ENCODE measurements at regions not wholly inside any gene's neighbourhood (a gene's known extent, or its start where the extent isn't known, plus 50 kb on each side); places are given as distances from the start of the nearest gene placed in this dataset.

- DNase-seq (ENCODE audit: low spot score) = no peak
- intact Hi-C loops (cut with micrococcal nuclease) = no loop called here
- H3K4me1 Mint-ChIP-seq (ENCODE audit: low read depth) = no peaks in the 10 kb centered on the region
- H3K36me3 Mint-ChIP-seq (ENCODE audit: low read depth) = no peaks in the 10 kb centered on the region
- H3K27ac Mint-ChIP-seq = no peak overlapping the region
- H3K4me3 Mint-ChIP-seq = no peak overlapping the region
- peaks cover 2% of the 10 kb centered on the region for H3K27me3 Mint-ChIP-seq (ENCODE audit: insufficient read depth)
- H3K9me3 Mint-ChIP-seq = no peaks in the 10 kb centered on the region
These were observed 162.3 kb upstream of the ARHGAP20 start for GRCh38 chr11:110874437-110875030.

GRCh38 chr11:110873975-110874374, 161.7 kb upstream of the ARHGAP20 start:
- DNase-seq (ENCODE audit: low spot score) = no peak
- Mint-ChIP-seq H3K4me1 (ENCODE audit: low read depth) (no peaks in the 10 kb centered on the region), H3K27me3 (ENCODE audit: insufficient read depth) (peaks cover 2% of the 10 kb centered on the region), H3K4me3 (no peak overlapping the region), H3K27ac (no peak overlapping the region), H3K36me3 (ENCODE audit: low read depth) (no peaks in the 10 kb centered on the region), H3K9me3 (no peaks in the 10 kb centered on the region)
- intact Hi-C loops (cut with micrococcal nuclease) = no loop called here

GRCh38 chr11:110870816-110871522, 158.7 kb upstream of the ARHGAP20 start:
- no peak for DNase-seq (ENCODE audit: low spot score)
- no peaks in the 10 kb centered on the region for H3K9me3 Mint-ChIP-seq
- intact Hi-C loops (cut with micrococcal nuclease) = no loop called here
- no peak overlapping the region for H3K27ac Mint-ChIP-seq
- H3K36me3 Mint-ChIP-seq (ENCODE audit: low read depth) = no peaks in the 10 kb centered on the region
- no peaks in the 10 kb centered on the region for H3K4me1 Mint-ChIP-seq (ENCODE audit: low read depth)
- H3K27me3 Mint-ChIP-seq (ENCODE audit: insufficient read depth) = peaks cover 2% of the 10 kb centered on the region
- H3K4me3 Mint-ChIP-seq = no peak overlapping the region

- H3K4me1 Mint-ChIP-seq (ENCODE audit: low read depth) = no peaks in the 10 kb centered on the region
- intact Hi-C loops (cut with micrococcal nuclease) = no loop called here
- H3K9me3 Mint-ChIP-seq = no peaks in the 10 kb centered on the region
- DNase-seq (ENCODE audit: low spot score) = no peak
- no peak overlapping the region for H3K27ac Mint-ChIP-seq
- no peaks in the 10 kb centered on the region for H3K36me3 Mint-ChIP-seq (ENCODE audit: low read depth)
- no peak overlapping the region for H3K4me3 Mint-ChIP-seq
- H3K27me3 Mint-ChIP-seq (ENCODE audit: insufficient read depth) = peaks cover 2% of the 10 kb centered on the region
These were observed 155.7 kb upstream of the ARHGAP20 start for GRCh38 chr11:110867951-110868350.

- H3K27ac Mint-ChIP-seq = no peak overlapping the region
- no peak for DNase-seq (ENCODE audit: low spot score)
- H3K27me3 Mint-ChIP-seq (ENCODE audit: insufficient read depth) = no peaks in the 10 kb centered on the region
- no peaks in the 10 kb centered on the region for H3K9me3 Mint-ChIP-seq
- H3K36me3 Mint-ChIP-seq (ENCODE audit: low read depth) = no peaks in the 10 kb centered on the region
- H3K4me1 Mint-ChIP-seq (ENCODE audit: low read depth) = no peaks in the 10 kb centered on the region
- H3K4me3 Mint-ChIP-seq = no peak overlapping the region
- intact Hi-C loops (cut with micrococcal nuclease) = no loop called here
These were observed 153.8 kb upstream of the ARHGAP20 start for GRCh38 chr11:110866081-110866480.

GRCh38 chr11:110862407-110862806, 150.2 kb upstream of the ARHGAP20 start:
- H3K4me1 Mint-ChIP-seq (ENCODE audit: low read depth) = no peaks in the 10 kb centered on the region
- H3K27ac Mint-ChIP-seq = no peak overlapping the region
- no peaks in the 10 kb centered on the region for H3K27me3 Mint-ChIP-seq (ENCODE audit: insufficient read depth)

GRCh38 chr11:110860461-110860860, 148.2 kb upstream of the ARHGAP20 start:
- no peaks in the 10 kb centered on the region for H3K9me3 Mint-ChIP-seq

More at GRCh38 chr11:110862407-110862806, 150.2 kb upstream of the ARHGAP20 start:
- DNase-seq (ENCODE audit: low spot score) = no peak
- Mint-ChIP-seq H3K9me3 (no peaks in the 10 kb centered on the region), H3K4me3 (no peak overlapping the region), H3K36me3 (ENCODE audit: low read depth) (no peaks in the 10 kb centered on the region)
- intact Hi-C loops (cut with micrococcal nuclease) = no loop called here

GRCh38 chr11:110859998-110860397, 147.8 kb upstream of the ARHGAP20 start:
- Mint-ChIP-seq H3K9me3 (no peaks in the 10 kb centered on the region), H3K27ac (no peak overlapping the region), H3K27me3 (ENCODE audit: insufficient read depth) (no peaks in the 10 kb centered on the region), H3K4me3 (no peak overlapping the region), H3K36me3 (ENCODE audit: low read depth) (no peaks in the 10 kb centered on the region), H3K4me1 (ENCODE audit: low read depth) (no peaks in the 10 kb centered on the region)
- intact Hi-C loops (cut with micrococcal nuclease) = no loop called here
- no peak for DNase-seq (ENCODE audit: low spot score)

More at GRCh38 chr11:110860461-110860860, 148.2 kb upstream of the ARHGAP20 start:
- Mint-ChIP-seq H3K4me1 (ENCODE audit: low read depth) (no peaks in the 10 kb centered on the region), H3K36me3 (ENCODE audit: low read depth) (no peaks in the 10 kb centered on the region), H3K27me3 (ENCODE audit: insufficient read depth) (no peaks in the 10 kb centered on the region), H3K4me3 (no peak overlapping the region), H3K27ac (no peak overlapping the region)
- intact Hi-C loops (cut with micrococcal nuclease) = no loop called here
- DNase-seq (ENCODE audit: low spot score) = no peak

GRCh38 chr11:110859240-110859840, 147.1 kb upstream of the ARHGAP20 start:
- Mint-ChIP-seq H3K4me3 (no peak overlapping the region), H3K27ac (no peak overlapping the region), H3K9me3 (no peaks in the 10 kb centered on the region), H3K4me1 (ENCODE audit: low read depth) (no peaks in the 10 kb centered on the region), H3K27me3 (ENCODE audit: insufficient read depth) (no peaks in the 10 kb centered on the region), H3K36me3 (ENCODE audit: low read depth) (no peaks in the 10 kb centered on the region)
- intact Hi-C loops (cut with micrococcal nuclease) = no loop called here
- DNase-seq (ENCODE audit: low spot score) = no peak

GRCh38 chr11:110858547-110858921, 146.3 kb upstream of the ARHGAP20 start:
- Mint-ChIP-seq H3K4me3 (no peak overlapping the region), H3K27ac (no peak overlapping the region), H3K36me3 (ENCODE audit: low read depth) (no peaks in the 10 kb centered on the region), H3K9me3 (no peaks in the 10 kb centered on the region), H3K27me3 (ENCODE audit: insufficient read depth) (no peaks in the 10 kb centered on the region), H3K4me1 (ENCODE audit: low read depth) (no peaks in the 10 kb centered on the region)
- intact Hi-C loops (cut with micrococcal nuclease) = no loop called here
- DNase-seq (ENCODE audit: low spot score) = no peak

- no peaks in the 10 kb centered on the region for H3K36me3 Mint-ChIP-seq (ENCODE audit: low read depth)
- intact Hi-C loops (cut with micrococcal nuclease) = no loop called here
- H3K27me3 Mint-ChIP-seq (ENCODE audit: insufficient read depth) = no peaks in the 10 kb centered on the region
- no peaks in the 10 kb centered on the region for H3K9me3 Mint-ChIP-seq
- no peaks in the 10 kb centered on the region for H3K4me1 Mint-ChIP-seq (ENCODE audit: low read depth)
- DNase-seq (ENCODE audit: low spot score) = no peak
- H3K4me3 Mint-ChIP-seq = no peak overlapping the region
- H3K27ac Mint-ChIP-seq = no peak overlapping the region
These were observed 145.8 kb upstream of the ARHGAP20 start for GRCh38 chr11:110857892-110858546.

GRCh38 chr11:110856996-110857812, 145.0 kb upstream of the ARHGAP20 start:
- Mint-ChIP-seq H3K4me3 (no peak overlapping the region), H3K9me3 (no peaks in the 10 kb centered on the region), H3K27me3 (ENCODE audit: insufficient read depth) (no peaks in the 10 kb centered on the region), H3K4me1 (ENCODE audit: low read depth) (no peaks in the 10 kb centered on the region), H3K27ac (no peak overlapping the region), H3K36me3 (ENCODE audit: low read depth) (no peaks in the 10 kb centered on the region)
- no peak for DNase-seq (ENCODE audit: low spot score)
- intact Hi-C loops (cut with micrococcal nuclease) = no loop called here

All from activated T-helper 1 cell treated with anti-CD3 and anti-CD28 coated beads, Interleukin-12 subunit alpha, Interleukin-12 subunit beta, Interleukin-2, Interleukin-4 antibody, amounts not matched to agents 30 ng/mL and 10 ng/mL and 1 ng/mL, durations not matched to agents 14 hours and 24 hours and 36 hours (primary cell).